ENCODE measurements at regions not wholly inside any gene's neighbourhood (a gene's known extent, or its start where the extent isn't known, plus 50 kb on each side); places are given as distances from the start of the nearest gene placed in this dataset.

GRCh38 chr22:44627521-44628139 lies 74.4 kb upstream of the PRR5 start:
- peaks cover 3% of the 10 kb centered on the region; the same call in 1 of the 2 replicates for H3K4me1 ChIP-seq (ENCODE audit: control insufficient read depth, insufficient read depth, low read length)
- H3K27me3 ChIP-seq (ENCODE audit: control insufficient read depth, insufficient read depth, low read length) = no peaks in the 10 kb centered on the region
- no peaks in the 10 kb centered on the region for H3K36me3 ChIP-seq (ENCODE audit: control insufficient read depth, insufficient read depth, low read length)
- no peak for DNase-seq (ENCODE audit: low read depth, low spot score)
- in situ Hi-C loops (cut with HindIII; ENCODE audit: low pct_unique_long_range_greater_than_20kb, low sequenced_read_pairs) = no loop called here
- H3K4me3 ChIP-seq (ENCODE audit: low read depth in 2 of 2, low read length in 2 of 2) = no peak overlapping the region
- ChIA-PET CTCF (interaction anchor here (0.7 to 1.7 kb wide), 2 partner anchors 20 to 635 kb away, joined by 4 read pairs; no protein-coding TSS in a partner anchor), POLR2A (no interaction called here)
- BruUV-seq (replicated peaks) = no TSS peak
- no peak for ATAC-seq
- H3K27ac ChIP-seq (ENCODE audit: low read length) = no peak overlapping the region
- TF ChIP-seq REST (IDR thresholded peaks at IDR 0.05; ENCODE audit: insufficient read depth in 1 of 2, low read depth in 2 of 2, low read length in 1 of 2) (no peak), SIN3A (IDR thresholded peaks at IDR 0.05; ENCODE audit: borderline replicate concordance, insufficient read depth, low read depth, low read length) (no peak), POLR2AphosphoS5 (IDR thresholded peaks at IDR 0.05; ENCODE audit: low read depth, low read length) (no peak), TCF7L2 (IDR thresholded peaks at IDR 0.05; ENCODE audit: low read depth, low read length) (no peak), CTCF (IDR thresholded peaks at IDR 0.05) (no peak)
- intact Hi-C loops (cut with micrococcal nuclease; ENCODE audit: unreplicated experiment) = loop anchor here (5.0 to 10.0 kb wide), 3 partner anchors 283 to 635 kb away; no protein-coding TSS in a partner anchor
- no peaks in the 10 kb centered on the region for H3K9me3 ChIP-seq (ENCODE audit: control insufficient read depth, insufficient read depth, low read depth, low read length)

GRCh38 chr22:44625981-44626687 lies 75.9 kb upstream of the PRR5 start:
- TF ChIP-seq CTCF (IDR thresholded peaks at IDR 0.05) (peak; percentile 87), REST (IDR thresholded peaks at IDR 0.05; ENCODE audit: insufficient read depth in 1 of 2, low read depth in 2 of 2, low read length in 1 of 2) (no peak), SIN3A (IDR thresholded peaks at IDR 0.05; ENCODE audit: borderline replicate concordance, insufficient read depth, low read depth, low read length) (no peak)
- no peak overlapping the region for H3K4me3 ChIP-seq (ENCODE audit: low read depth in 2 of 2, low read length in 2 of 2)
- H3K36me3 ChIP-seq (ENCODE audit: control insufficient read depth, insufficient read depth, low read length) = no peaks in the 10 kb centered on the region
- in situ Hi-C loops (cut with HindIII; ENCODE audit: low pct_unique_long_range_greater_than_20kb, low sequenced_read_pairs) (no loop called here), intact Hi-C loops (cut with micrococcal nuclease; ENCODE audit: unreplicated experiment) (loop anchor here (5.0 to 10.0 kb wide), 3 partner anchors 281 to 634 kb away; no protein-coding TSS in a partner anchor)
- peak; percentile 74 for ATAC-seq
- no peaks in the 10 kb centered on the region for H3K27me3 ChIP-seq (ENCODE audit: control insufficient read depth, insufficient read depth, low read length)
- CTCF ChIA-PET = interaction anchor here (0.6 to 1.7 kb wide), 4 partner anchors 540 to 668 kb away, joined by 4 read pairs; no protein-coding TSS in a partner anchor
- POLR2A ChIA-PET = no interaction called here
- peak; percentile 33 for DNase-seq (ENCODE audit: low read depth, low spot score)
- H3K4me1 ChIP-seq (ENCODE audit: control insufficient read depth, insufficient read depth, low read length) = peaks cover 3% of the 10 kb centered on the region; the same call in 1 of the 2 replicates
- no peak overlapping the region for H3K27ac ChIP-seq (ENCODE audit: low read length)
- no peaks in the 10 kb centered on the region for H3K9me3 ChIP-seq (ENCODE audit: control insufficient read depth, insufficient read depth, low read depth, low read length)
- BruUV-seq (replicated peaks) = no TSS peak
